GM23338 (cell line): ENCODE measurements at regions not wholly inside any gene's neighbourhood (a gene's known extent, or its start where the extent isn't known, plus 50 kb on each side); places are given as distances from the start of the nearest gene placed in this dataset.

ENCODE experiments used
- ATAC-seq: fragments of 200-7000 bp; cut with Tn5 transposase; 3 replicates; pipeline ENCODE4 v1.9.1; 2020
- DNase-seq: peaks from one replicate; pipeline ENCODE4 v3.0.0-alpha.2; 2015; ENCODE audit warnings: low spot score
- H2AFZ ChIP-seq: fragments of 200-600 bp; sonication (generic); 2 replicates; pipeline ENCODE4 v1.8.0; 2016; ENCODE audit warnings: antibody characterized with exemption, mild to moderate bottlenecking, moderate library complexity
- H3F3A ChIP-seq: fragments of 200-600 bp; sonication (generic); replicated peaks from 2 replicates; pipeline ENCODE4 v1.8.0; 2017; ENCODE audit warnings: antibody characterized with exemption, mixed run types, low read depth
- H3K27ac ChIP-seq: fragments of 200-600 bp; sonication (generic); 2 replicates; pipeline ENCODE4 v1.6.1; 2016; ENCODE audit warnings: low read depth
- H3K27me3 ChIP-seq: fragments of 200-600 bp; sonication (generic); 2 replicates; pipeline ENCODE4 v1.8.0; 2016; ENCODE audit warnings: mild to moderate bottlenecking, mixed run types, moderate library complexity; ENCODE audit not compliant: insufficient read depth
- H3K36me3 ChIP-seq: fragments of 200-600 bp; sonication (generic); 2 replicates; pipeline ENCODE4 v1.8.0; 2016; ENCODE audit warnings: mild to moderate bottlenecking; ENCODE audit not compliant: insufficient read depth
- H3K4me1 ChIP-seq: fragments of 200-600 bp; sonication (generic); 2 replicates; pipeline ENCODE4 v1.8.0; 2016; ENCODE audit warnings: mild to moderate bottlenecking, moderate library complexity; ENCODE audit not compliant: insufficient read depth
- H3K4me2 ChIP-seq: fragments of 200-600 bp; sonication (generic); 2 replicates; pipeline ENCODE4 v1.7.1; 2017; ENCODE audit warnings: mixed run types
- H3K4me3 ChIP-seq: fragments of 200-600 bp; sonication (generic); 2 replicates; pipeline ENCODE4 v1.6.1; 2016; ENCODE audit warnings: mixed run types
- H3K79me2 ChIP-seq: fragments of 200-600 bp; sonication (generic); replicated peaks from 2 replicates; pipeline ENCODE4 v1.8.0; 2017; ENCODE audit warnings: mild to moderate bottlenecking; ENCODE audit not compliant: insufficient read depth
- H3K9me2 ChIP-seq: fragments of 200-600 bp; sonication (generic); 2 replicates; pipeline ENCODE4 v1.8.0; 2017; ENCODE audit not compliant: insufficient read depth
- H4K20me1 ChIP-seq: fragments of 200-600 bp; sonication (generic); replicated peaks from 2 replicates; pipeline ENCODE4 v1.8.0; 2017; ENCODE audit warnings: mild to moderate bottlenecking; ENCODE audit not compliant: insufficient read depth
- H3K27ac Mint-ChIP-seq: 2 replicates; pipeline ENCODE4 v1.8.0; 2020; ENCODE audit warnings: inconsistent platforms, mild to moderate bottlenecking, moderate library complexity, mixed read lengths
- H3K27me3 Mint-ChIP-seq: 3 replicates; pipeline ENCODE4 v1.8.0; 2022; ENCODE audit warnings: low read depth, mild to moderate bottlenecking, moderate library complexity, mixed read lengths, inconsistent platforms; ENCODE audit not compliant: insufficient read depth, poor library complexity
- H3K36me3 Mint-ChIP-seq: 3 replicates; pipeline ENCODE4 v1.8.0; 2021; ENCODE audit warnings: low read depth, mild to moderate bottlenecking, inconsistent platforms, moderate library complexity, mixed read lengths
- H3K4me1 Mint-ChIP-seq: 3 replicates; pipeline ENCODE4 v1.8.0; 2020; ENCODE audit warnings: mild to moderate bottlenecking, inconsistent platforms, mixed read lengths
- H3K4me3 Mint-ChIP-seq: 3 replicates; pipeline ENCODE4 v1.8.0; 2021; ENCODE audit warnings: moderate library complexity, mild to moderate bottlenecking, inconsistent platforms, mixed read lengths
- H3K9me3 Mint-ChIP-seq: 3 replicates; pipeline ENCODE4 v1.8.0; 2020; ENCODE audit warnings: moderate library complexity, mild to moderate bottlenecking, inconsistent platforms, mixed read lengths
- CREB1 ChIP-seq: fragments of 250-450 bp; sonication (Bioruptor Pico); IDR thresholded peaks from 2 replicates; pipeline ENCODE4 v1.5.0; 2020; ENCODE audit warnings: low read depth, mild to moderate bottlenecking, moderate library complexity
- CTCF ChIP-seq, 2 experiments: fragments of 200-600 bp in 1 of 2; sonication (generic) in 1 of 2; conservative IDR thresholded peaks; 2 replicates each; pipeline versions ENCODE4 v1.5.1 to v1.6.1; 2016 to 2017; ENCODE audit warnings: antibody characterized with exemption in 2 of 2, low read depth in 2 of 2, mild to moderate bottlenecking in 2 of 2, moderate library complexity in 1 of 2
- ETS1 ChIP-seq: IDR thresholded peaks from 2 replicates; pipeline ENCODE4 v1.6.1; 2016; ENCODE audit warnings: antibody characterized with exemption
- EZH2phosphoT487 ChIP-seq: fragments of 200-600 bp; sonication (generic); IDR thresholded peaks from one replicate; pipeline ENCODE4 v1.8.1; 2018; ENCODE audit warnings: antibody characterized with exemption; ENCODE audit not compliant: unreplicated experiment
- JUNB ChIP-seq: IDR thresholded peaks from one replicate; pipeline ENCODE4 v1.6.1; 2016; ENCODE audit warnings: antibody characterized with exemption; ENCODE audit not compliant: unreplicated experiment
- NANOG ChIP-seq: IDR thresholded peaks from 2 replicates; pipeline ENCODE4 v1.6.1; 2016; ENCODE audit warnings: antibody characterized with exemption, borderline replicate concordance
- POLR2AphosphoS5 ChIP-seq: IDR thresholded peaks from 2 replicates; pipeline ENCODE4 v1.6.1; 2016; ENCODE audit warnings: antibody characterized with exemption, low read depth
- STAT1 ChIP-seq: IDR thresholded peaks from one replicate; pipeline ENCODE4 v1.6.1; 2016; ENCODE audit warnings: antibody characterized with exemption; ENCODE audit not compliant: unreplicated experiment

- TF ChIP-seq ETS1 (no peak), POLR2AphosphoS5 (no peak)
These were observed 197.8 kb upstream of the PIRT start (continued) for GRCh38 chr17:11035681-11036080.

GRCh38 chr17:11031787-11032186 is 193.9 kb upstream of the PIRT start:
- ATAC-seq: no peak

GRCh38 chr17:11029791-11030190 is 191.9 kb upstream of the PIRT start:
- no peaks in the 10 kb centered on the region for H3K4me1 Mint-ChIP-seq
- Histone ChIP-seq H3K36me3 (0 out of 2 replicates have a peak, but pooled peaks cover 4% of the 10 kb centered on the region), H3K4me2 (no peak overlapping the region), H3K4me3 (no peak overlapping the region), H4K20me1 (no peaks in the 10 kb centered on the region), H3K9me2 (no peaks in the 10 kb centered on the region), H3K4me1 (no peaks in the 10 kb centered on the region), H3K27ac (no peak overlapping the region), H3K27me3 (no peaks in the 10 kb centered on the region), H2AFZ (no peak overlapping the region), H3K79me2 (no peaks in the 10 kb centered on the region), H3F3A (no peaks in the 10 kb centered on the region)
- H3K27ac Mint-ChIP-seq: no peak overlapping the region
- H3K9me3 Mint-ChIP-seq: peaks cover 92% of the 10 kb centered on the region
- no peaks in the 10 kb centered on the region for H3K27me3 Mint-ChIP-seq
- DNase-seq: no peak
- H3K4me3 Mint-ChIP-seq: no peak overlapping the region
- ATAC-seq: no peak
- H3K36me3 Mint-ChIP-seq: peaks cover 31% of the 10 kb centered on the region
- TF ChIP-seq EZH2phosphoT487 (no peak), STAT1 (no peak), JUNB (no peak), CREB1 (CRISPR knock-in tag) (no peak)

More at GRCh38 chr17:11031787-11032186, 193.9 kb upstream of the PIRT start:
- Mint-ChIP-seq H3K4me1 (no peaks in the 10 kb centered on the region), H3K27ac (no peak overlapping the region), H3K4me3 (no peak overlapping the region), H3K27me3 (no peaks in the 10 kb centered on the region), H3K9me3 (peaks cover 88% of the 10 kb centered on the region), H3K36me3 (peaks cover 33% of the 10 kb centered on the region)
- DNase-seq: peak; percentile 23
- Histone ChIP-seq H4K20me1 (no peaks in the 10 kb centered on the region), H3K4me2 (no peak overlapping the region), H3K27ac (no peak overlapping the region), H3K9me2 (no peaks in the 10 kb centered on the region), H3K27me3 (no peaks in the 10 kb centered on the region), H3K79me2 (no peaks in the 10 kb centered on the region), H3K36me3 (0 out of 2 replicates have a peak, but pooled peaks cover 4% of the 10 kb centered on the region), H3F3A (no peaks in the 10 kb centered on the region), H2AFZ (no peak overlapping the region), H3K4me1 (no peaks in the 10 kb centered on the region), H3K4me3 (no peak overlapping the region)
- TF ChIP-seq CTCF (conservative IDR thresholded peaks at IDR 0.05; ENCODE audit: low read depth in 2 of 2) (peak in 1 of 2 experiments; percentile 30; a peak in 2 of 4 replicates), POLR2AphosphoS5 (no peak), NANOG (no peak), ETS1 (no peak)
